Ascending aorta (tissue), 2 donors: ENCODE measurements at regions not wholly inside any gene's neighbourhood (a gene's known extent, or its start where the extent isn't known, plus 50 kb on each side); places are given as distances from the start of the nearest gene placed in this dataset.

Source experiments
- DNase-seq, 2 donors: peaks; one replicate each; pipeline ENCODE4 v3.0.0-alpha.2; 2019; ENCODE audit warnings: low spot score in 2 of 2
- H3K27ac ChIP-seq, 2 donors: fragments of 200-600 bp; sonication (generic); one replicate each; pipeline ENCODE4 v1.5.1; 2016 to 2017; ENCODE audit warnings: mild to moderate bottlenecking in 1 of 2
- H3K27me3 ChIP-seq: fragments of 200-600 bp; sonication (generic); one replicate; pipeline ENCODE4 v1.5.1; 2017
- H3K36me3 ChIP-seq, 2 donors: fragments of 200-600 bp; sonication (generic); one replicate each; pipeline ENCODE4 v1.5.1; 2016
- H3K4me1 ChIP-seq, 2 donors: fragments of 200-600 bp; sonication (generic); one replicate each; pipeline ENCODE4 v1.5.1; 2016 to 2017; ENCODE audit warnings: mild to moderate bottlenecking in 1 of 2
- H3K4me3 ChIP-seq, 2 donors: fragments of 200-600 bp; sonication (generic); one replicate each; pipeline ENCODE4 v1.5.1; 2016 to 2017; ENCODE audit warnings: mild to moderate bottlenecking in 1 of 2
- H3K9me3 ChIP-seq, 2 donors: fragments of 200-600 bp; sonication (generic); one replicate each; pipeline ENCODE4 v1.5.1; 2016
- CTCF ChIP-seq, 3 experiments: fragments of 200-600 bp in 2 of 3; fragments of 450-650 bp in 1 of 3; sonication (generic) in 2 of 3; IDR thresholded peaks; one replicate each; pipeline ENCODE4 v1.5.1; 2016 to 2019; ENCODE audit warnings: antibody characterized with exemption in 3 of 3, mild to moderate bottlenecking in 1 of 3, moderate library complexity in 1 of 3
- intact Hi-C: fragments of 100-400 bp; cut with DNase I; formaldehyde crosslinking; loops from one replicate; pipeline ENCODE4 v1.15.1; 2023

- Histone ChIP-seq H3K4me1 (peaks cover 0 to 24% of the 10 kb centered on the region in 2 donors), H3K9me3 (peaks cover 0 to 6% of the 10 kb centered on the region in 2 donors), H3K27me3 (no peaks in the 10 kb centered on the region), H3K4me3 (no peak overlapping the region), H3K36me3 (no peaks in the 10 kb centered on the region), H3K27ac (no peak overlapping the region)
- intact Hi-C loops: loop anchor here (5.0 kb wide), 1 partner anchor 219 kb away; no protein-coding TSS in a partner anchor
- no peak for DNase-seq
- TF ChIP-seq CTCF (IDR thresholded peaks at IDR 0.05): no peak
Observed at GRCh38 chr5:159746707-159747106, 169.6 kb upstream of the ADRA1B start.

DNA sequence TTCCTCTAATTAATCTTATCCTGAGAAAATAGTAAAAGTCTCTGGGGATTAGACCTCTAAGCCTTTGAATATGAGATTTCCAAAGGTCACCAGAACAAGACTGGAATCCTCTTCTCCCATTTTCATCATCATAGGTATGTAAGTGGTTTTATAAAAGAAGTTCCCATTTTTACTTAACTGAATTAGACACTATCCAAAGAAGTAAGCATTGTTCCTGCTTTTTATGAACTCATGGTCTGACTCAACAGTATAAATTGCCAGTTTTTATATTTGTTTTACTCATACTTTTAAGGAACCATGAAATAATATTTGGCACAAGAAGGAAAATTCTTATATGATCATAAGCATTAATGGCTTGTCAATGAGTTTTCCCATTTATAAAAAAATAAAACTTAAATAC is 167.1 kb upstream of the ADRA1B start:
- intact Hi-C loops: loop anchor here (5.0 kb wide), 1 partner anchor 222 kb away; no protein-coding TSS in a partner anchor
- Histone ChIP-seq H3K9me3 (peaks cover 0 to 6% of the 10 kb centered on the region in 2 donors), H3K36me3 (no peaks in the 10 kb centered on the region), H3K4me3 (no peak overlapping the region), H3K4me1 (peaks cover 0 to 43% of the 10 kb centered on the region in 2 donors), H3K27me3 (no peaks in the 10 kb centered on the region), H3K27ac (peak overlapping the region; percentile 62 to 63)
- no peak for DNase-seq
- TF ChIP-seq CTCF (IDR thresholded peaks at IDR 0.05): no peak

- TF ChIP-seq CTCF (IDR thresholded peaks at IDR 0.05): no peak
- no peak for DNase-seq
- peaks cover 0 to 45% of the 10 kb centered on the region in 2 donors for H3K4me1 ChIP-seq
- H3K4me3 ChIP-seq: no peak overlapping the region
- no peaks in the 10 kb centered on the region for H3K27me3 ChIP-seq
- H3K36me3 ChIP-seq: no peaks in the 10 kb centered on the region
- H3K27ac ChIP-seq: peak overlapping the region; percentile 62 to 63
- intact Hi-C loops: loop anchor here (5.0 kb wide), 1 partner anchor 233 kb away; no protein-coding TSS in a partner anchor
- peaks cover 0 to 6% of the 10 kb centered on the region in 2 donors for H3K9me3 ChIP-seq
Observed at GRCh38 chr5:159750226-159750625, 166.1 kb upstream of the ADRA1B start.

- Histone ChIP-seq H3K9me3 (peaks cover 0 to 6% of the 10 kb centered on the region in 2 donors), H3K4me3 (no peak overlapping the region), H3K4me1 (peaks cover 0 to 50% of the 10 kb centered on the region in 2 donors), H3K36me3 (no peaks in the 10 kb centered on the region), H3K27ac (peak overlapping the region; percentile 90), H3K27me3 (no peaks in the 10 kb centered on the region)
- intact Hi-C loops: loop anchor here (5.0 kb wide), 1 partner anchor 234 kb away; no protein-coding TSS in a partner anchor
- DNase-seq: no peak
- TF ChIP-seq CTCF (IDR thresholded peaks at IDR 0.05): no peak
Observed at GRCh38 chr5:159751459-159751858, 164.8 kb upstream of the ADRA1B start.

DNA sequence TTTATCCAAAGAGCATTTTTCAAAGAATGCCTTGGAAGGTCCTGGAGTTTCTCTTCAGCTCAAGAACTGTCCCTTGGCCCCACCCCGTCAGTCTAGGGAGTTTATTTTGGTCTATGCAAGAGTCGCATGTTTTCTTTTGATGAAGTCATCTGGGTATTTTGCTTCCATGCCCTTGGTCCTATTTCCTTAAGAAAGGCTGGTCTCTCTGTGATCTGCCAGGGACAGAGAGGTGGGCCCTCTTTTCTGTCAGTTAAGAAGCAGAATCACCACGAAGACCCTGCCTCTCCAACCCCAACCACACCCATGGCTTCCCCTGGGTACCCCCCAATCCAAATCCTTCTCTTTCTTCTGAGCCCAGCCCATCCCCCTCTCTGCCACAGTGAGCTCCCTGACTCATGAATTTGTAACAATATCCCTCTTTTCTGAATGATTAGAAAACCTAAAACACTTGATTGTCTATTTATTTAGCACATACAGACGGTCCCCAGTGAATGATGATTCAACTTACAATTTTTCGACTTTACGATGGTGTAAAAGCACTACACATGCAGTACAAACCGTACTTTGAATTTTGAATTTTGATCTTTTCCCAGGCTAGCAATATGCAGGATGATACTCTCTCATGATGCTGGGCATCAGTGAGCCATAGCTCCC is 163.5 kb upstream of the ADRA1B start:
- Histone ChIP-seq H3K4me1 (peaks cover 0 to 50% of the 10 kb centered on the region in 2 donors), H3K36me3 (no peaks in the 10 kb centered on the region), H3K4me3 (no peak overlapping the region), H3K27ac (peak overlapping the region; percentile 90), H3K27me3 (no peaks in the 10 kb centered on the region), H3K9me3 (peaks cover 0 to 6% of the 10 kb centered on the region in 2 donors)
- peak in 1 of 2 donors; percentile 85 for DNase-seq
- intact Hi-C loops: loop anchor here (1.0 to 5.0 kb wide), 2 partner anchors 164 to 235 kb away; partner anchors contain the start of gene ADRA1B
- TF ChIP-seq CTCF (IDR thresholded peaks at IDR 0.05): no peak
